ENCODE measurements at regions not wholly inside any gene's neighbourhood (a gene's known extent, or its start where the extent isn't known, plus 50 kb on each side); places are given as distances from the start of the nearest gene placed in this dataset.

GRCh38 chr4:124803026-124803425 is 90.5 kb upstream of the ANKRD50 start:
- no peak for TF ChIP-seq CTCF (conservative IDR thresholded peaks at IDR 0.05 in 1 of 2, IDR thresholded peaks at IDR 0.05 in 1 of 2; ENCODE audit: low read depth in 1 of 2, low read length in 2 of 2)
- no peak for TF ChIP-seq EZH2 (IDR thresholded peaks at IDR 0.05; ENCODE audit: low read length, missing control alignments)

All from fibroblast of lung (primary cell).